Uterus (tissue), 3 donors: ENCODE measurements at regions not wholly inside any gene's neighbourhood (a gene's known extent, or its start where the extent isn't known, plus 50 kb on each side); places are given as distances from the start of the nearest gene placed in this dataset.

Experiments
- DNase-seq, 2 donors: peaks; one replicate each; pipeline ENCODE4 v3.0.0-alpha.2; 2019 to 2020
- H3K27ac ChIP-seq, 2 donors: fragments of 200-600 bp; sonication (generic); 1 replicate in 1 of 2; 2 replicates in 1 of 2; pipeline ENCODE4 v1.5.1; 2016 to 2018
- H3K27me3 ChIP-seq, 2 donors: fragments of 200-600 bp; sonication (generic); one replicate each; pipeline ENCODE4 v1.5.1; 2018 to 2019; ENCODE audit warnings: control low read depth in 1 of 2
- H3K36me3 ChIP-seq, 2 donors: fragments of 200-600 bp; sonication (generic); one replicate each; pipeline ENCODE4 v1.5.1; 2019; ENCODE audit warnings: control low read depth in 1 of 2
- H3K4me1 ChIP-seq, 2 donors: fragments of 200-600 bp; sonication (generic); one replicate each; pipeline ENCODE4 v1.5.1; 2018 to 2019; ENCODE audit warnings: control low read depth in 1 of 2
- H3K4me3 ChIP-seq, 2 donors: fragments of 200-600 bp; sonication (generic); 1 replicate in 1 of 2; 2 replicates in 1 of 2; pipeline ENCODE4 v1.5.1; 2018 to 2019; ENCODE audit warnings: mild to moderate bottlenecking in 1 of 2
- H3K9me3 ChIP-seq, 2 donors: fragments of 200-600 bp; sonication (generic); one replicate each; pipeline ENCODE4 v1.5.1; 2019; ENCODE audit warnings: control low read depth in 1 of 2
- CTCF ChIP-seq, 4 experiments: fragments of 200-600 bp in 2 of 4; fragments of 450-650 bp in 2 of 4; sonication (generic) in 2 of 4; IDR thresholded peaks; one replicate each; pipeline ENCODE4 v1.5.1; 2016 to 2019; ENCODE audit warnings: antibody characterized with exemption in 4 of 4, mild to moderate bottlenecking in 2 of 4, moderate library complexity in 1 of 4
- POLR2A ChIP-seq, 2 donors: fragments of 450-650 bp; IDR thresholded peaks; one replicate each; pipeline ENCODE4 v1.6.1; 2016; ENCODE audit warnings: antibody characterized with exemption in 2 of 2, mild to moderate bottlenecking in 1 of 2, moderate library complexity in 1 of 2
- intact Hi-C: fragments of 100-400 bp; cut with DNase I; formaldehyde crosslinking; loops from one replicate; pipeline ENCODE4 v1.15.1; 2023; ENCODE audit warnings: low total_unique reads
- donor health status: DM: yes; HTN: yes; CAD: no.

GRCh38 chr7:156516791-156517378, 123.7 kb upstream of the RNF32 start:
- Histone ChIP-seq H3K27ac (no peak overlapping the region), H3K27me3 (no peaks in the 10 kb centered on the region), H3K4me3 (no peak overlapping the region), H3K4me1 (no peaks in the 10 kb centered on the region), H3K9me3 (no peaks in the 10 kb centered on the region), H3K36me3 (no peaks in the 10 kb centered on the region)
- intact Hi-C loops = no loop called here
- no peak for TF ChIP-seq CTCF (IDR thresholded peaks at IDR 0.05)
- no peak for TF ChIP-seq POLR2A (IDR thresholded peaks at IDR 0.05)
- no peak for DNase-seq

DNA sequence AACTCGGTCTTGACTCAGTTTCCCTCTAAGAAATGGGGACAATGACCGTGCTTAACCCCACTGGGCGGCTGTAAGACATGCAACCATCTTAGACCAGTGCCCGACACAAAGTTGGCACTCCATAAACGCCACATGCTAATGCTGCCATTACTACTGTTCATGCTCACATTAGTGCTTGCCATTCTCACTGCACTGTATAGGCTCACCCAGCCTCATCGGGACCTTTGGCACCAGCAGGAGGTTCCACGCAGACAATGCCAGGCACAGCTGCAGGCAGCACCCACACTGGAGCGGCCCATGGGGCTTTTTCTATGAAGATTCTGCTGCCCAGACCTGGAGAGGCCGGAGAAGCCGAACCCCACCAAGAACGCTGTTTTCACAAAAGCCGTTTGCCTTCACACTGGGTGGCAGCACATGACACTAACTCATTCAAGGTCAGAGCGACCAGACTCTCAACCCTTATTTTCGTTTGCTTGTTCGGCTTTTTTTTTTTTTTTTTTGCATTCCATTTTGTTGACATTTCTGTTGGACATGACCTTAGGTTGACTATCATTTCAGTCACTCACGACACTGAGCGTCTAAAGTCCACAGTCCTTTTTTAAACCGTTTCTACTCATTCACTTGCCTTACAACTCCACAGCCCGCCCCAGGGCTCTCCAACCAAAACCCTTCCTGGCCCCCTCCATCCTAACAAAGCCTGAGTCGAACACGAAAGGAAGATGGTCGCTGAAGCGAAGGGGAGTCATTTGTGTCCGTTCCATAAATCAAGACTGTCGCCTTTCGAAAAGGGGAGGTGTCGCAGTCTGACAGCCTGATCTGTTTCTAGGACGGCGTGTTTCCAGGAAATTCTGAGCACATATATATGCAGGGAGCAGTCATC, 124.4 kb upstream of the RNF32 start:
- DNase-seq = no peak
- Histone ChIP-seq H3K9me3 (no peaks in the 10 kb centered on the region), H3K27me3 (no peaks in the 10 kb centered on the region), H3K4me1 (no peaks in the 10 kb centered on the region), H3K4me3 (no peak overlapping the region), H3K36me3 (no peaks in the 10 kb centered on the region), H3K27ac (no peak overlapping the region)
- intact Hi-C loops = no loop called here
- TF ChIP-seq POLR2A (IDR thresholded peaks at IDR 0.05) = no peak
- no peak for TF ChIP-seq CTCF (IDR thresholded peaks at IDR 0.05)

- no peaks in the 10 kb centered on the region for H3K9me3 ChIP-seq
- TF ChIP-seq POLR2A (IDR thresholded peaks at IDR 0.05) (no peak), CTCF (IDR thresholded peaks at IDR 0.05) (no peak)
- intact Hi-C loops = no loop called here
- H3K4me1 ChIP-seq = no peaks in the 10 kb centered on the region
- no peak overlapping the region for H3K27ac ChIP-seq
- H3K27me3 ChIP-seq = no peaks in the 10 kb centered on the region
- DNase-seq = no peak
- no peak overlapping the region for H3K4me3 ChIP-seq
- H3K36me3 ChIP-seq = no peaks in the 10 kb centered on the region
Observed at GRCh38 chr7:156514851-156515250, 125.7 kb upstream of the RNF32 start.

GRCh38 chr7:156511426-156511825, 129.1 kb upstream of the RNF32 start:
- no peaks in the 10 kb centered on the region for H3K4me1 ChIP-seq
- H3K27ac ChIP-seq = no peak overlapping the region
- no peak overlapping the region for H3K4me3 ChIP-seq
- TF ChIP-seq CTCF (IDR thresholded peaks at IDR 0.05) (no peak), POLR2A (IDR thresholded peaks at IDR 0.05) (no peak)
- intact Hi-C loops = no loop called here
- no peaks in the 10 kb centered on the region for H3K27me3 ChIP-seq
- DNase-seq = no peak
- H3K36me3 ChIP-seq = no peaks in the 10 kb centered on the region
- H3K9me3 ChIP-seq = no peaks in the 10 kb centered on the region

GRCh38 chr7:156510966-156511365, 129.6 kb upstream of the RNF32 start:
- no peaks in the 10 kb centered on the region for H3K36me3 ChIP-seq
- no peak overlapping the region for H3K27ac ChIP-seq
- no peaks in the 10 kb centered on the region for H3K27me3 ChIP-seq
- H3K9me3 ChIP-seq = no peaks in the 10 kb centered on the region
- no peaks in the 10 kb centered on the region for H3K4me1 ChIP-seq
- intact Hi-C loops = no loop called here
- TF ChIP-seq CTCF (IDR thresholded peaks at IDR 0.05) = no peak
- no peak for TF ChIP-seq POLR2A (IDR thresholded peaks at IDR 0.05)
- no peak for DNase-seq
- H3K4me3 ChIP-seq = no peak overlapping the region
